ENCODE measurements at regions not wholly inside any gene's neighbourhood (a gene's known extent, or its start where the extent isn't known, plus 50 kb on each side); places are given as distances from the start of the nearest gene placed in this dataset.

GRCh38 chr14:101222362-101223070 lies 319.0 kb upstream of the RTL1 start:
- Histone ChIP-seq H3K4me1 (ENCODE audit: insufficient read depth, low read length, poor library complexity, severe bottlenecking) (no peaks in the 10 kb centered on the region), H3K79me2 (ENCODE audit: insufficient read depth, low read depth, low read length) (no peaks in the 10 kb centered on the region), H3K27ac (ENCODE audit: low read depth, low read length, poor library complexity, severe bottlenecking) (no peak overlapping the region), H3K9me2 (ENCODE audit: insufficient read depth, low read length) (no peaks in the 10 kb centered on the region), H3K4me3 (ENCODE audit: low read depth, low read length, poor library complexity, severe bottlenecking) (no peak overlapping the region), H2AFZ (ENCODE audit: low read length) (no peak overlapping the region), H3K36me3 (ENCODE audit: insufficient read depth, low read length) (no peaks in the 10 kb centered on the region), H3K9me3 (ENCODE audit: low read length) (no peaks in the 10 kb centered on the region), H4K20me1 (ENCODE audit: insufficient read depth, low read length) (no peaks in the 10 kb centered on the region), H3K4me2 (ENCODE audit: low read length) (no peak overlapping the region)
- BruUV-seq (replicated peaks): no TSS peak
- ChIA-PET CTCF (ENCODE audit: unreplicated experiment) (no interaction called here), POLR2A (no interaction called here)
- DNase-seq (ENCODE audit: low spot score): no peak
- TF ChIP-seq CTCF (conservative IDR thresholded peaks at IDR 0.05; ENCODE audit: low read length): no peak
- no peak for TF ChIP-seq EZH2phosphoT487 (IDR thresholded peaks at IDR 0.05; ENCODE audit: borderline replicate concordance, low read depth, low read length)
- intact Hi-C loops (cut with micrococcal nuclease; ENCODE audit: unreplicated experiment): no loop called here

GRCh38 chr14:101223127-101223526 lies 319.6 kb upstream of the RTL1 start:
- no peaks in the 10 kb centered on the region for H3K4me1 ChIP-seq (ENCODE audit: insufficient read depth, low read length, poor library complexity, severe bottlenecking)
- H4K20me1 ChIP-seq (ENCODE audit: insufficient read depth, low read length): no peaks in the 10 kb centered on the region
- no peaks in the 10 kb centered on the region for H3K36me3 ChIP-seq (ENCODE audit: insufficient read depth, low read length)
- H3K4me2 ChIP-seq (ENCODE audit: low read length): no peak overlapping the region
- ChIA-PET POLR2A (no interaction called here), CTCF (ENCODE audit: unreplicated experiment) (no interaction called here)
- no peak overlapping the region for H3K27ac ChIP-seq (ENCODE audit: low read depth, low read length, poor library complexity, severe bottlenecking)
- H3K9me3 ChIP-seq (ENCODE audit: low read length): no peaks in the 10 kb centered on the region
- H3K9me2 ChIP-seq (ENCODE audit: insufficient read depth, low read length): no peaks in the 10 kb centered on the region
- intact Hi-C loops (cut with micrococcal nuclease; ENCODE audit: unreplicated experiment): no loop called here
- no peak overlapping the region for H3K4me3 ChIP-seq (ENCODE audit: low read depth, low read length, poor library complexity, severe bottlenecking)
- no TSS peak for BruUV-seq (replicated peaks)
- H2AFZ ChIP-seq (ENCODE audit: low read length): no peak overlapping the region
- TF ChIP-seq CTCF (conservative IDR thresholded peaks at IDR 0.05; ENCODE audit: low read length) (no peak), EZH2phosphoT487 (IDR thresholded peaks at IDR 0.05; ENCODE audit: borderline replicate concordance, low read depth, low read length) (no peak)
- H3K79me2 ChIP-seq (ENCODE audit: insufficient read depth, low read depth, low read length): no peaks in the 10 kb centered on the region
- no peak for DNase-seq (ENCODE audit: low spot score)

GRCh38 chr14:101223561-101224162 lies 320.1 kb upstream of the RTL1 start:
- H3K4me2 ChIP-seq (ENCODE audit: low read length): no peak overlapping the region
- TF ChIP-seq CTCF (conservative IDR thresholded peaks at IDR 0.05; ENCODE audit: low read length) (no peak), EZH2phosphoT487 (IDR thresholded peaks at IDR 0.05; ENCODE audit: borderline replicate concordance, low read depth, low read length) (no peak)
- H3K36me3 ChIP-seq (ENCODE audit: insufficient read depth, low read length): no peaks in the 10 kb centered on the region
- H3K27ac ChIP-seq (ENCODE audit: low read depth, low read length, poor library complexity, severe bottlenecking): no peak overlapping the region
- POLR2A ChIA-PET: no interaction called here
- no peaks in the 10 kb centered on the region for H3K9me2 ChIP-seq (ENCODE audit: insufficient read depth, low read length)
- H2AFZ ChIP-seq (ENCODE audit: low read length): no peak overlapping the region
- no peak overlapping the region for H3K4me3 ChIP-seq (ENCODE audit: low read depth, low read length, poor library complexity, severe bottlenecking)
- no peaks in the 10 kb centered on the region for H4K20me1 ChIP-seq (ENCODE audit: insufficient read depth, low read length)
- no peak for DNase-seq (ENCODE audit: low spot score)
- no peaks in the 10 kb centered on the region for H3K4me1 ChIP-seq (ENCODE audit: insufficient read depth, low read length, poor library complexity, severe bottlenecking)
- CTCF ChIA-PET (ENCODE audit: unreplicated experiment): no interaction called here
- BruUV-seq (replicated peaks): no TSS peak
- no peaks in the 10 kb centered on the region for H3K9me3 ChIP-seq (ENCODE audit: low read length)
- no peaks in the 10 kb centered on the region for H3K79me2 ChIP-seq (ENCODE audit: insufficient read depth, low read depth, low read length)
- intact Hi-C loops (cut with micrococcal nuclease; ENCODE audit: unreplicated experiment): no loop called here

Data from OCI-LY7 (cell line).